WTC11 (cell line): ENCODE measurements at regions not wholly inside any gene's neighbourhood (a gene's known extent, or its start where the extent isn't known, plus 50 kb on each side); places are given as distances from the start of the nearest gene placed in this dataset.

Experiments used
- ATAC-seq: fragments of 200-7000 bp; cut with Tn5 transposase; 2 replicates; pipeline ENCODE4 v1.10.0; 2021; ENCODE audit warnings: mild to moderate bottlenecking, moderate library complexity
- CTCF ChIA-PET: fragments of 300-600 bp; sonication (Branson Sonifier 250); formaldehyde crosslinking; loops from one replicate; lab custom pipeline; 2021; ENCODE audit warnings: antibody characterized with exemption; lab: Charles Lee
- POLR2A ChIA-PET: fragments of 350-600 bp; sonication (Branson Sonifier 250); formaldehyde crosslinking; loops from one replicate; lab custom pipeline; 2021; ENCODE audit warnings: antibody characterized with exemption; lab: Charles Lee
- DNase-seq: peaks from one replicate; pipeline ENCODE4 v3.0.0; 2021; ENCODE audit warnings: low spot score
- H3K27ac Mint-ChIP-seq: 2 replicates; pipeline ENCODE4 v1.8.0; 2021; ENCODE audit warnings: mixed read lengths
- H3K27me3 Mint-ChIP-seq: 2 replicates; pipeline ENCODE4 v1.8.0; 2021; ENCODE audit warnings: low read depth, mild to moderate bottlenecking, moderate library complexity, mixed read lengths
- H3K36me3 Mint-ChIP-seq: 2 replicates; pipeline ENCODE4 v1.8.0; 2021; ENCODE audit warnings: mixed read lengths
- H3K4me1 Mint-ChIP-seq: 2 replicates; pipeline ENCODE4 v1.8.0; 2022; ENCODE audit warnings: mixed read lengths
- H3K4me3 Mint-ChIP-seq: 2 replicates; pipeline ENCODE4 v1.8.0; 2021; ENCODE audit warnings: mild to moderate bottlenecking, moderate library complexity, mixed read lengths
- H3K9me3 Mint-ChIP-seq: 2 replicates; pipeline ENCODE4 v1.8.0; 2021; ENCODE audit warnings: mixed read lengths
- AFF4 ChIP-seq: sonication (generic); formaldehyde crosslinking; IDR thresholded peaks from 2 replicates; pipeline ENCODE4 v1.8.1; 2023; ENCODE audit warnings: mild to moderate bottlenecking, missing genetic modification reagents, borderline replicate concordance
- ARID4B ChIP-seq: sonication (generic); formaldehyde crosslinking; IDR thresholded peaks from 2 replicates; pipeline ENCODE4 v1.8.0; 2023; ENCODE audit warnings: missing genetic modification reagents, mild to moderate bottlenecking, borderline replicate concordance
- CREB1 ChIP-seq: sonication (generic); formaldehyde crosslinking; IDR thresholded peaks from 2 replicates; pipeline ENCODE4 v1.8.0; 2023; ENCODE audit warnings: mild to moderate bottlenecking, missing genetic modification reagents
- CTCF ChIP-seq: fragments of 200-600 bp; IDR thresholded peaks from 2 replicates; pipeline ENCODE4 v1.8.0; 2022; ENCODE audit warnings: antibody characterized with exemption
- GABPB1 ChIP-seq: sonication (generic); formaldehyde crosslinking; IDR thresholded peaks from 2 replicates; pipeline ENCODE4 v1.8.1; 2023; ENCODE audit warnings: mild to moderate bottlenecking, missing genetic modification reagents
- HMGXB4 ChIP-seq: sonication (generic); formaldehyde crosslinking; IDR thresholded peaks from 2 replicates; pipeline ENCODE4 v1.8.1; 2023; ENCODE audit warnings: mild to moderate bottlenecking, moderate library complexity, missing genetic modification reagents
- IRF1 ChIP-seq: sonication (generic); formaldehyde crosslinking; IDR thresholded peaks from 2 replicates; pipeline ENCODE4 v1.8.0; 2023; ENCODE audit warnings: missing genetic modification reagents
- MXD4 ChIP-seq: fragments of 250-450 bp; sonication (Bioruptor Pico); IDR thresholded peaks from 2 replicates; pipeline ENCODE4 v1.8.0; 2021; ENCODE audit warnings: mild to moderate bottlenecking, moderate library complexity, borderline replicate concordance
- NFE2L1 ChIP-seq: sonication (generic); formaldehyde crosslinking; IDR thresholded peaks from 2 replicates; pipeline ENCODE4 v1.8.1; 2023; ENCODE audit warnings: missing genetic modification reagents
- NR1H2 ChIP-seq: sonication (generic); formaldehyde crosslinking; IDR thresholded peaks from 2 replicates; pipeline ENCODE4 v1.9.0; 2021; ENCODE audit warnings: mild to moderate bottlenecking, moderate library complexity, missing genetic modification reagents
- SP1 ChIP-seq: sonication (generic); formaldehyde crosslinking; conservative IDR thresholded peaks from 2 replicates; pipeline ENCODE4 v1.8.1; 2022; ENCODE audit warnings: missing genetic modification reagents
- STAT6 ChIP-seq: sonication (generic); formaldehyde crosslinking; conservative IDR thresholded peaks from 2 replicates; pipeline ENCODE4 v1.8.1; 2023; ENCODE audit warnings: mild to moderate bottlenecking, low read depth, missing genetic modification reagents, moderate library complexity
- TEAD1 ChIP-seq: sonication (generic); formaldehyde crosslinking; IDR thresholded peaks from 2 replicates; pipeline ENCODE4 v1.8.0; 2022; ENCODE audit warnings: mild to moderate bottlenecking, missing genetic modification reagents
- ZBTB21 ChIP-seq: sonication (generic); formaldehyde crosslinking; IDR thresholded peaks from 2 replicates; pipeline ENCODE4 v1.8.1; 2023; ENCODE audit warnings: mild to moderate bottlenecking, missing genetic modification reagents, borderline replicate concordance
- ZNF317 ChIP-seq: sonication (generic); formaldehyde crosslinking; IDR thresholded peaks from 2 replicates; pipeline ENCODE4 v1.8.1; 2023; ENCODE audit warnings: low read depth, mild to moderate bottlenecking, moderate library complexity, missing genetic modification reagents, borderline replicate concordance
- ZNF512 ChIP-seq: sonication (generic); formaldehyde crosslinking; IDR thresholded peaks from 2 replicates; pipeline ENCODE4 v1.8.1; 2022; ENCODE audit warnings: missing genetic modification reagents, borderline replicate concordance

GRCh38 chr6:141335477-141336273, 797.0 kb upstream of the GJE1 start (continued):
- TF ChIP-seq GABPB1 (CRISPR knock-in tag) (no peak), CREB1 (CRISPR knock-in tag) (no peak), AFF4 (CRISPR knock-in tag) (no peak)

- no peak overlapping the region for H3K27ac Mint-ChIP-seq
- ATAC-seq: no peak
- TF ChIP-seq NR1H2 (no peak), HMGXB4 (CRISPR knock-in tag) (no peak), ARID4B (no peak), STAT6 (CRISPR knock-in tag) (no peak), IRF1 (CRISPR knock-in tag) (no peak), ZNF317 (CRISPR knock-in tag) (no peak), TEAD1 (CRISPR knock-in tag) (no peak), MXD4 (CRISPR knock-in tag) (no peak), SP1 (CRISPR knock-in tag) (no peak), CTCF (no peak), NFE2L1 (no peak), ZBTB21 (CRISPR knock-in tag) (no peak), ZNF512 (CRISPR knock-in tag) (no peak)
Measured at GRCh38 chr6:141326925-141327324, 805.8 kb upstream of the GJE1 start.

More at GRCh38 chr6:141326925-141327324, 805.8 kb upstream of the GJE1 start:
- no peak for DNase-seq
- Mint-ChIP-seq H3K9me3 (peaks cover 5% of the 10 kb centered on the region), H3K4me1 (no peaks in the 10 kb centered on the region), H3K27me3 (no peaks in the 10 kb centered on the region), H3K4me3 (no peak overlapping the region), H3K36me3 (no peaks in the 10 kb centered on the region)
- POLR2A ChIA-PET: no interaction called here
- CTCF ChIA-PET: no interaction called here
